NCI-H1417 (cell line): ENCODE measurements at regions not wholly inside any gene's neighbourhood (a gene's known extent, or its start where the extent isn't known, plus 50 kb on each side); places are given as distances from the start of the nearest gene placed in this dataset.
"Not testable (repeated sequence)": the region's sequence is repeated elsewhere in the genome, so short reads cannot be mapped to it uniquely, and the experiment has no call there.

Source experiments
- DNase-seq, 3 experiments: peaks; one replicate each; lab custom pipeline; 2025; lab: John Stamatoyannopoulos, UW

DNA sequence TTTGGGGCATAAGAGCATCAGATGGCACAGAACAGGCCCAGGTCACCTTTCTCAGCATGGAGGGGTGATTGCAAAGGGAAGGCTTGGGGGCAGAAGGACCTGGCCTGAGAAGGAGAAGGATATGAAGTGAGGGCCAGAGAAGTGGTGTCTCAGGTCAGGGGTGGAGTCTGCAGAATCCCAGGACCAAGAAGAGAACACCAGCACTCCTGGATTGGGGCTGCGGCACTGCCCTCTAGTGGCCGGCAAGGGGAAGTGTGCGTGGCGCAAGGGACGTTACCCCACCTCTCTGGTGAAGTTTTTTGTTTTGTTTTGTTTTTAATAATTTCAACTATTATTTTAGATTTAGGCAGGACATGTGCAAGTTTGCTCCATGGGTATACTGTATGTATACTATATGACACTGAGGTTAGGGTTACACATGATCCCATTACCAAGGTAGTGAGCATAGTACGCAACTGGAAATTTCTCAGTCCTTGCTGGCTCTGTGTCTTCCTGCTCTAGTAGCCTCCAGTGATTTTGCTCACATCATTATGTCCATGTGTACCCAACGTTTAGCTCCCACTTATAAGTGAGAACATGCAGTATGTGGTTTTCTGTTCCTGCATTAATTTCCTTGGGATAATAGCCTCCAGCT is 1548.6 kb downstream of the EFNA5 start:
- no peak for DNase-seq

DNA sequence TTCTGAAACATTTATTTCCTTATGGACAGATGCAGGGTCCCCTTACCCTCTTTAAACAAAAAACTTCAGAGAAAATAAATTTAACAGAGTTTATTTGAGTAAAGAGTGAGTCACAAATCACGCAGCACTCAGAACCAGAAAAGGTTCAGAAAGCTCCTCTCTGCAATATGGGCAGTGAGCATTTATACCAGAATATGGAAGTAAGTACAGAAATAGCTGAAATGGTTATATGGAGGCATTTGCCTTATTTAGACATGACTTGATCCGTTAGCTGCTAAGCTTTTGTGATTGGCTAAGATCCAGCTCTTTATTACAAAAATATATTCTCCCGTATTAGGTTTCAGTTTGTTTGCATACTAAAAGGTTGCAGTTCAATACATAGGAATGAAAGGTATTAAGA is 1554.1 kb downstream of the EFNA5 start:
- no peak for DNase-seq

DNA sequence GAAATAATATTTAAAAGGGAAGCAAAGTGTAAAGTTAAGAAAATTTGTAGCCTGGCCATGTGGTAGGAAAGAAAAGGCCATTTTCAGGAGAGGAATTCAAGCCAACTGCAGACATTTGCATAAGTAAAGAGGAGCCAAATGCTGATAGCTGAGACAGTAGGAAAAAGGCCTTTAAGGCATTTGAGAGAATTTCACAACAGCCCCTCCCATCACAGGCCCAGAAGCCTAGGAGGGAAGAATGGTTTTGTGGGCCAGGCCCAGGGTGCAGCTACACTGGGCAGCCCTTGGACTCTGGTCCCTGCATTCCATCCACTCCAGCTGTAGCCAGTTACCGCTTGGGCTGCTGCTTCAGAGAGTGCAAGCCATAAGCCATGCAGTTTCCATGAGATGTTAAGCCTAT is 1556.8 kb downstream of the EFNA5 start:
- no peak for DNase-seq

DNA sequence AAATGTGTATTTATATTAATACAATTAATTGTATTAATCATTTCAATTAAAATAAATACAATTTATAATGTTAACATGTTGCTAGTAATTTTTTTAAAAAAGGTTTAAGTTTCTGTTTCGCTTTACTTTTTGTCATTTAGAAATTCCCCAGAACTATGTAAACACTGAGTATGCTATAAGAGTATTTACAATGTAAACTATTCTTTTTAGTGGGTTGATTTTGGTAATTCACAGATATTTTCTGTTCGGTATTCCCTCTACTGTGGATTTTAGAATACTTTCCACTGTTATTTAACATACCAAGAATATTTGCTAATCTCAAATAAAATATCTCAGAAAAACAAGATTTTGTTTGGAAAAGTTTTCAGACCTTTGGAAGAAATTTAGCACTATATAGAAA is 1564.4 kb downstream of the EFNA5 start:
- no peak for DNase-seq

DNA sequence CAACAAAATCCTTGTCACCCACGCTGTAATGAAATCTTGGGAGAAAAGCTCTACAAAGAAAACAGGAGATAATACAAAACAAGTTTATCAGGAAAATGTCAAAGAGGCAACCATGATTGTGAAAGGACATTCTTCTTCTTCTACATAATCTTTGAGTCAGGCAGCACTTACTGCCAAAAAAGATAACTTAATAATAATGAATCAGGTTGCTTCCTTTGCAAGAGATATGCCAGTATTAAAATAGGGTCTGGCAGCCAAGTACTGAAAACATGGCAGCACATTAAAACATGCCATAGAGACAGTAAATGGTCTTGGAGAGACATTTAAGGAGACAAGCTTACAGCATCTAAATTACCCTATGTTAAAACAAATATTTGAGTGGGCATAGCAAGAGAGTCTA is 1573.4 kb downstream of the EFNA5 start:
- no peak for DNase-seq

DNA sequence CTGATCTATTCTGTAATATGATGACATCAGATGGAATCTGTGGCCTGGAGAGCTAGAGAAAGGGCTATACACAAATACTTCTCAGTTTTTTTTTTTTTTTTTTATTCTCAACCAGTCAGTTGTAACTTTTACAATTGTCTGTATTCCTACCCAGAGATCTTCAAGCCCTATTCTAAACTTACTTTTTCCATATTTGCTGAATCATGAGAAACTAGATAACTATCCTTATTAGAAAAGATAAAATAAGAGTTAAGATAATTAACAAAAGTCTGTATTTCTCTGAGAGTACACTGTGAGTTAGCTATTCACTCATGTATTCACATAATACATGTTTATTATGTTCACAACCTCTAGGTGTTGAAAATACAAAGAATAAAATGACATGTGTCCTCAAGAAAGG is 1575.9 kb downstream of the EFNA5 start:
- no peak for DNase-seq

DNA sequence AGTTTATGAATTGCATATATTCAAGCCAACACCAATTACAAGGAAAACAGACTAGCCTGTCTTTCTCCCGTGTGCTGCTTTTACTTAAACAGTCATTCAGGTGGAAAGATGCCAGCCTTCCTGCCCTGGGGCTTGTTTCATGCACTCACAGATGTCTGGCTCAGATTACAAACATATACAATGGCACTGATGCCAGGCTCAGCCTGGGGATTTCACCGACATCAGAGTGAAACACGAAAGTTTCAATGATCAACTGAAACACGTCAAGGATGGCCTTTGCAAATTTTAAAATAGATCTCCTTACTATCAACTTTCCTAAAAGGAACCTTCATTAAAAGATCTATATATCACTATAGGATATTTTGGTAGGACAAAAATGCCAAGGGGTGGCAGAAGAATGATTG is 1576.5 kb downstream of the EFNA5 start:
- peak; percentile 53 to 94 (median 74) for DNase-seq

DNA sequence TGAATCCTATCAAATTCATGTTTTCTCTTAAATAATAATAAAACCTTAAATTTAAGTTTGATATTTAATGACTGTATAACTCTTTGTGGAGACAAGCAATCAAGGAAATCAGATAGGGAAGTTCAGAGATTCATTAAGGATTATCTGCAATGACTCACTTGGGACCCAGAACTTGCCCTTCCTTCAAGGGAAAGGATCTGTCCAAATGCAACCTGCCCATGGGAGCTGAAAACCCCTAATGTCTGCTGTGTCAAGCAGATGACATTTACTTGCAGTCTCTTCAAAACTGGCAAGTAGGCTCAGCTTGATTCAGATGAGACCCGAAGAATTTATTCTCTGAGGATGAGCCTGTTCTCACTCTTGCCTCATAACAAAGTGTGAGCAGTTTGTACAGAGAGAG is 1577.6 kb downstream of the EFNA5 start:
- DNase-seq, result peak in 1 of 3 experiments; percentile 9

DNA sequence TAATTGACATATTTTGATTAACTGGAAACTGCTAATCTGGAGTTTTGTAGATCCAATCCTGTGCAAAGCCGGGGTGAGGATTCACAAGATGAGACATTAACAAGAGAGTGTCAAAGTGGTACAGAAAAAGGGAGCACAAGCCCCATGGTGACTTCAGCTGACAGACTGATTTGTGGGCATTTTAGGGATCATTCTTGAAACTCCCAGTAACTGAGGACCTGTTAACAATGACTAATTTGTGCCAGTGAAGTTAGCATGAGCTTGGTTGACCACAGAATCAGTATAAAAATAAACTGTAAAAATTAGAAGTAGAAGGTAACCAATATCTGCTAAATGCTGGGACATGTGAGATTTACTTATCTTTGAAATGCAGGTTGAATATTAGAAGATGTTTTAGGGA is 1578.3 kb downstream of the EFNA5 start:
- DNase-seq, result no peak

DNA sequence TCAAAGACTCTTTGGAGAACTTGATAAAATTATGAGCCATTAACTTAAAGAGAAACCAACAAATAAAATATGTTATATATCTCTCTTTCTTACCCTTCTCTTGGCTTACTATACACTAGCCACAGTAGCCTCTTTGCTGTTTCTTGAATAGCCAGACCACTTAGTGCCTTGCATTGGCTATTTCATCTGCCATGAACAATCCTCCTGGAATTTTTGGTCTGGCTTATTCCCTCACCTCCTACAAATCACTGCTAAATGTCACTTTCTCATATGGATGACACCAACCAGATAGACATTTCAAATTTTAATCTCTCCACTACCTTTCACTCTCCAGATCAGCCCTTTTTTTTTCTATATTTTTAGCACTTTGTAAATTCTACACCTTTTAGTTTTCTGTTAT is 1581.7 kb downstream of the EFNA5 start:
- DNase-seq, result no peak

DNA sequence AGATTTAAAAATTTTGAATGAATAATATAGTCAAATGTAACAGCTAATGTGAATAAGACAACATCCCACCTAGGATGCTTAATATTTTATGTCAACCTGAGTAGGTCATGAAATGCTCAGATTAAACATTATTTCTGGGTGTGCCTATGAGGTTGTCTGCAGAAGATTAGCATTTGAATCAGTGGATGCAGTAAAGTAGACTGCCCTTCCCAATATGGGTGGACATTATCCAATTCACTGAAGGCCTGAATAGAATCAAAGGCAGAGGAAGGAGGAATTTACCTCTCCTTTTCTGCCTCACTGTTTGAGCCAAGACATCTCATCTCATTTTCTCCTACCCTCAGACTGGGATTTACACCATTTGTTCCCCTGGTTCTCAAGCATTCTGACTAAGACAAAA is 1582.3 kb downstream of the EFNA5 start:
- no peak for DNase-seq

DNA sequence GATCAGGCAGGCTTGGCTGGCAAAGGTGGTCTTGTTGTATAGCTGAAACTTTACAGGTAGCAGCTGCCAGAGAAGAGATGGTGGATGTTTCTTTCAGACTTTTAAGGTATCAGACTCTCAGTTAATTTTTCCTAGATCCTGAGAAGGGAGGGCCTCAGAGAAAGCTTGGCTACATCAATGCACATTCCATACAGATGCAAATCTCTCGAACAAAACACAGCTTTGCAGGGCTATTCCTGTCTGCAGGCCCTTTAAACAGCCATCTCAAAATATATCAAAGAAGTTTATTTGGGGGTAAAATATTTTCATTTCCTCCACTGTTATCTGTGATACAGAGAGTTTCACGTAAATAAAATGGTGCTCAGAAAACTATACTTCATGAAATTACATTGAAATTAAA is 1584.4 kb downstream of the EFNA5 start:
- DNase-seq, result no peak

DNA sequence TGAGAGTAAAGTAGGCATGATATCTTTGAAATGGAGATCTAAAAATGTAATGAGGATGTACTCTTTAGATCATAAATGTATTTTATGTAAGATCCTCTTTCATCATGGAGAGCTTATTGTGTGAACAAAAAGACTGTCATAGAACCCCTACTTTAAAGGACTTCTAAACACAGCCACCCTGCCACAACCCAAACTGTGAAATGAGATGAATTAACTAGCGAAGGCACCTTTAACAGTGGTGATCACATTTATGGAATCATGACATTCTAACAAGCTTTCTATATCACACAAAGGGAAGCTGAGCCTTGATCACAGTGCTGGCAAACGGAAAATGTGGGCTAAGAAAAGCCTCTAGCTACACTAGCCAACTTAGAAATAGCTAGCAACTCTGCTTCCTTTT is 1585.2 kb downstream of the EFNA5 start:
- DNase-seq, result peak in 1 of 3 experiments; percentile 11

DNA sequence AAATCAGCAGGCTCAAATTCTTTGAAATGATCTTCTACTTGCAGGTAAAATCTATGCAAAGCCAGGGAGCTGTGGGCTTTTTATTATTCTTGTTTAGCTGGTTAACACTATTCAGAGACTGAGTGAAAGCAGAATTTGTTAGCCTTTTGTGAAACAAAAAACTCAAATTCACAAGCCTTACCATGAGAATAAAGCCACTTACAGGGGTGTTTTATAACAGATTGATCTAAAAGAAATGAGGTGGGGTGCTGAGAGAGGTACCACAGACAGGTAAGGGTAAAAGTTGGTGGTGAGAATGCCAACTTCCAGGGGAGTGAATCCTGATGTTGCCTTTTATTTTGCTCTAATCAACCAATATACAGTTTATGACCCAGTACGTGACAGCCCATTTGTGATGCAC is 1585.6 kb downstream of the EFNA5 start:
- no peak for DNase-seq

DNA sequence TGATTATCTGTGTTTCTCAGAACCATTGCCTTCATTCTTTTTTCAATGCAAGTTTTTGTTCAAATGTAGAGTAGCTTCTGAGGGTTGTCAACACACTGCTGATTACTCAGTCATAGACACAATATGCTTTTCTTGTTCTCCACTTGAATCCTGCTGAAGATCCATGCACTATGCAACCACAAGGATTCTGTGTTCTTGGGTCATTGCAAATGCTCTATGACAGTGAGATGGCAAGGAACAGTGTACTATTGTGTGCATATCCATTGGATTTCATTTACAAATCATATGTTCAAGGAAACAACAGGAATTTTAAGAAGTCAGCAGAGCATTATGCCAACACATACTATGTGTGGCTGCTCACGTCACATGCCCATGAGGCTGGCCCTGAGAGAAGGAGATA is 1590.2 kb downstream of the EFNA5 start:
- DNase-seq, result peak in 1 of 3 experiments; percentile 22

DNA sequence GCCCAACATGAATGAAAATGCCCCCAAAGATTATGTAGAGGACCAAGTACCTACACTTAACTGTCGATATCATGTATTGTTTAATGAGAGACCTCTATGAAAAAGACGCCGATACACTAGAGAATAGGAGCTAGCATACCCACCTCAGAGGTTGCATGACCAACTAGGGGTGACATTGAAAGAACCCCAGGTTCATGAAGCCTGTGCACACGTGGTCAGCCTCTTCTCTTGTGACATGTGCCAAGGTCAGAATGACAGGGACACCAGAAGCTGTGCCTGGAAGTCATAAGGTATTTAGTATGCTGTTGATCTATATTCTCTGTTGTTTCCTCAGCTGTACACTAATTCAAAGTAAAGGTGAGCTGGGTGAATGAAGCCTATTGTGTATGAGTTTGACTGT is 1594.1 kb downstream of the EFNA5 start:
- DNase-seq, result no peak

DNA sequence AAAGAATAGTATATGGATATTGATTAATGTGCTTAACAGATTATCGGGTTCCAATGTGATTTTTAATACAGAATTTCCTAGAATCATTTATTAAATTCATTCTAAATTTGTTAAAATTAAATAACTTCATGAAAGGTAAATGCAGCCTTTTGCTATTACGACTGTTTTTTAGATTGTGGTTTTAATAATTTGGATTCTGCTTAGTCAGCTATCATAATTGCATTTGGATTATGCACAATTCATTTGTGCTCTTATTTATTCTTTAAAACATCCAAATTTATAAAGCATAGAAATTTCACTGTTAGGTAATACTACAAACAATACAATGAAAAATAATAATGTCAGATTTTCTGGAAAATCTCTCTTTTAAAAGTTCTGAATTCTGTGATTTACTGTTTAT is 1598.5 kb downstream of the EFNA5 start:
- DNase-seq, result no peak

DNA sequence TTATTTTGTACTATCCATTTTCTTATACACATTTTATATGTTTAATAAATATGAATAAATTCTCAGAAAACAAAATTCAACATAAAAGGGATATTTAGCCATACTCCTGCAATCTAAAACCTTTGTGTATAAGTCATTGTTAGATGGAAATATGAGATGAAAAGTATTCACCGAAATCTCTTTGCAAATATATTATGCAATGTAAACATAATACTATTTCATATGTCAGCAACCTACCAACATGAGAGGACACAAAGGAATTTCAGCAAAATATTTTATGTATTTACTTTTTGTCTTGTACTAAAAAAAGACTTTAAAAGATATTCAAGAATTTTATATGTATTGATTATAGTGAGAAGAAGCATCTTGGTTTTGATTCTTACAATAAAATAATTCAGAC is 1623.4 kb downstream of the EFNA5 start:
- no peak for DNase-seq

DNA sequence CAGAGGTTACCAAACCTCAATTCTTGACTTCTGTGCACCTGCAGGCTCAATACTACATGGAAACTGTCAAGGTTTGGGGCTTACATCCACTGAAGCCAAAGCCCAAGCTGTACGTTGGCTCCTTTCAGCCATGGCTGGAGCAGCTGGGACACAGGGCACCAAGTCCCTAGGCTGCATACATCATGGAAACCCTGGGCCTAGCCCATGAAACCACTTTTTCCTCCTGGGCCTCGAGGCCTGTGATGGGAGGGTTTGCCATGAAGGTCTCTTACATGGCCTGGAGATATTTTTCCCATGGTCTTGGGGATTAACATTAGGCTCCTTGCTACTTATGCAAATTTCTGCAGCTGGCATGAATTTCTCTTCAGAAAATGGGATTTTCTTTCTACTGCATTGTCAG is 1638.7 kb downstream of the EFNA5 start:
- DNase-seq, result not testable (repeated sequence)

DNA sequence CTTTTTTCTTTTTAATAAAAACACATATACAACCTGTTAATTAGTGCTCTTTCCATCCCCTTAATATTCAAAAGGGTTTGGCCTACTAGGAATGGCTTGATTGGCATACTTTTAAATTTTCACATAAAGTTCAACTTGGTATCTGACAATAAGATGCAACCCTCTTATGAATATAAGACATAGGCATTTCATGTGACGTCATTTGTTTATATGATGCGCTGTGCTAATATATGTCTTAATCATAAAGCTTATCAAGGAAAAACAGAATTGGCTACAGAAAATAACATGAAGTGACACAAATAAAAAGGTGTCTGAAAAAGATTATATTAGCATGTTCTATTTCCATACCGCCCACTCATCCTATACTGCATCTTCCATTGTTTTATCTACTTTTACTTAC is 1642.4 kb downstream of the EFNA5 start:
- DNase-seq, result no peak

DNA sequence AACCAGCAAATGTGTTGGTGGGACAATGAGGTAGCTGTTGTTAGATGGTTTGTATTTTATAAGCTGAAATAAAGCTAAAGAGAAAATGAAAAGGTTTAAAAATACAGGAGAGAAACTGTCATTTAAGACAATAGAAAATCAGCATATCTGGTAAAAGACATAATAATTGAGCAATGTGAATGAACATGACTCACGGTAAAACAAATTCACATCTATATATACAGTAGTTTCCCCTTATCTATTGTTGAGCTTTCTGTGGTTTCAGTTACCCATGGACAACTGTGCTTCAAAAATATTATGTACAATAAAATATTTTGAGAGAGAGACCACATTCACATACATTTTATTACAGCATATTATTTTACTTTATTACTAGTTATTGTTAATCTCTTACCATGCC is 1649.8 kb downstream of the EFNA5 start:
- no peak for DNase-seq

DNA sequence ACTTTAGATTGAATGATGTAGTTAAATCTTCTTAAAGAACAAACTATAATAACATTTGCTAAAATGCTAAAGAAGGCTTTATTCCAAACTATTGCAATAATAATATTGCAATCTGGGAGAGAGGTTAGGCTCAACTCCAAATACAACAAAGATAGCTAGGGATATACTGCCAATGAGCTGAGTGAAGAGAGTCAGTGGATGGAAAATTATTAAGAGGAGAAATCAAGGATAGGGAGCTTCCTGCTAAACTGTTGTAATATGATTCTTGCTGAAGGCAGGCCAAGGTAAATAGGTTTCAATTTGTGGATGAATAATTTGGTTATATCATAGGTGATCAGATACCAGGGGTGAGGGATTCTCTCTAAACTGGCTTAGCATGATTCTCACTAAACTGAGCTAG is 1651.5 kb downstream of the EFNA5 start:
- no peak for DNase-seq

DNA sequence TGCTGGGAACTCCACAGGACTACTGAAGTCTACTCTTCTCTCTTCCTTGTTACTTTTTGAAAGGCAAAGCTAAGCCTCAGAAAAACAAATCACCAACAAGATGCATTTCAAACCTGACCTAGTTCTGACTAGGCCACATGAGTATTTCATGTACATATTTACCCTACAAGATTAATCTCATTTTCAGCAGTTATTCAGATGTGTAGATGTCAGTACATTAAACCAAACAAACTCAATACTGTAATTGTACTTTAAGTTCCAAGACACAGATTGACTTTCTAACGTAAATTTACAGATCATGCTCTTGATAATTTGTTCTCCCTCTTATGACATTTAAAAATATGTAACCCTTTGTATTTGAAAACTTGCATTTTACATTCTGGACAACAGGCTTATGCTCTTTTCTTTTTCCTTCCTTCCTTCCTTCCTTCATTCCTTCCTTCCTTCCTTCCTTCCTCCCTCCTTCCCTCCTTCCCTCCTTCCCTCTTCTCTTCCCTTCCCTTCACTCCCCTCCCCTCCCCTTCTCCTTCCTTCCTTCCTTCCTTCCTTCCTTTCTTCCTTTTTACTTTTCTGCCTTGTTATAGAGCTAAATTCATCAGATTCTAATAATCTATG is 1653.4 kb downstream of the EFNA5 start:
- DNase-seq, result no peak

DNA sequence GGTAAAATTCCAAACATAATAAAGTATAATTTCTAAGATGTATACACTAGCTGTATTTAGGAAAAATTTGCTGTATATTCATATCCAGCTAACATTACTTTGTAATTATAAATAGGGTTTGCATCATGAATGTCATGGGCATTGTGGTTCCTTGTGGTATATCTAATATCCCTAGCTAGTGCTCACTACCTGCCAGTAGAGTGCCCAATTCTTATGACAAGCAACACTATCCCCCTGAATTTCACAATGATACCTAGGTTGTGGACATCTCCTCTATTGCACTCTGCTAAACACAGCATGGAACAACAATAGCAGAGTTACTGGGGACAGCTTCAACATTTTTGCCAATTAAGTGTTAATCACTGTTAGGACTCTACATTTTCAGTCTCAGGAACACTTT is 1656.5 kb downstream of the EFNA5 start:
- DNase-seq, result no peak
